CD14-positive monocyte (primary cell): ENCODE measurements at regions not wholly inside any gene's neighbourhood (a gene's known extent, or its start where the extent isn't known, plus 50 kb on each side); places are given as distances from the start of the nearest gene placed in this dataset.

Experiments
- DNase-seq, 3 donors: peaks; one replicate each; pipeline ENCODE4 v3.0.0-alpha.2; 2011 to 2022
- H2AFZ ChIP-seq: 2 replicates; pipeline ENCODE4 v1.6.0; 2012; ENCODE audit warnings: mild to moderate bottlenecking, low read depth, low read length, inconsistent platforms; ENCODE audit not compliant: insufficient read depth, poor library complexity, severe bottlenecking
- H3K27ac ChIP-seq, 2 donors: 1 replicate in 1 of 2; 2 replicates in 1 of 2; pipeline ENCODE4 v1.5.1; 2012 to 2013; ENCODE audit warnings: low read length in 2 of 2, control low read depth in 1 of 2, inconsistent platforms in 1 of 2, low read depth in 1 of 2, mild to moderate bottlenecking in 1 of 2
- H3K27me3 ChIP-seq, 2 donors: one replicate each; pipeline versions ENCODE4 v1.6.0 to v1.6.1; 2011 to 2013; ENCODE audit warnings: low read length in 2 of 2; ENCODE audit not compliant: control insufficient read depth in 2 of 2, insufficient read depth in 2 of 2
- H3K36me3 ChIP-seq, 2 donors: replicated peaks in 1 of 2; 1 replicate in 1 of 2; 2 replicates in 1 of 2; pipeline versions ENCODE4 v1.5.1 to v1.6.1; 2012 to 2013; ENCODE audit warnings: low read length in 2 of 2, control low read depth in 1 of 2, inconsistent platforms in 1 of 2, mild to moderate bottlenecking in 1 of 2; ENCODE audit not compliant: insufficient read depth in 2 of 2, control insufficient read depth in 1 of 2
- H3K4me1 ChIP-seq, 2 donors: 1 replicate in 1 of 2; 2 replicates in 1 of 2; pipeline versions ENCODE4 v1.5.1 to v1.6.1; 2012 to 2013; ENCODE audit warnings: low read length in 2 of 2, control low read depth in 1 of 2, inconsistent platforms in 1 of 2, mild to moderate bottlenecking in 1 of 2, moderate library complexity in 1 of 2; ENCODE audit not compliant: insufficient read depth in 2 of 2, control insufficient read depth in 1 of 2
- H3K4me2 ChIP-seq: replicated peaks from 2 replicates; pipeline ENCODE3; 2012; ENCODE audit warnings: low read length, moderate library complexity, mild to moderate bottlenecking; ENCODE audit not compliant: poor library complexity, severe bottlenecking; ENCODE audit errors: extremely low read depth
- H3K4me3 ChIP-seq, 3 experiments: fragments of 200-600 bp in 1 of 3; sonication (generic) in 1 of 3; replicated peaks in 1 of 3; 1 replicate in 2 of 3; 2 replicates in 1 of 3; pipeline ENCODE4 v1.5.1; 2011 to 2013; ENCODE audit warnings: low read length in 3 of 3, mild to moderate bottlenecking in 3 of 3, control low read depth in 2 of 3, low read depth in 2 of 3, inconsistent platforms in 1 of 3, moderate library complexity in 1 of 3
- H3K79me2 ChIP-seq: 2 replicates; pipeline ENCODE4 v1.6.0; 2012; ENCODE audit warnings: mild to moderate bottlenecking, control low read depth, inconsistent platforms, low read length, moderate library complexity; ENCODE audit not compliant: insufficient read depth
- H3K9ac ChIP-seq: 2 replicates; pipeline ENCODE4 v1.6.0; 2017; ENCODE audit warnings: low read length, mild to moderate bottlenecking; ENCODE audit not compliant: insufficient read depth, poor library complexity, severe bottlenecking
- H3K9me3 ChIP-seq, 2 donors: replicated peaks in 1 of 2; 1 replicate in 1 of 2; 2 replicates in 1 of 2; pipeline versions ENCODE4 v1.5.1 to v1.6.1; 2012 to 2013; ENCODE audit warnings: low read length in 2 of 2, control low read depth in 1 of 2; ENCODE audit not compliant: control insufficient read depth in 1 of 2, insufficient read depth in 1 of 2
- H4K20me1 ChIP-seq: 2 replicates; pipeline ENCODE4 v1.6.0; 2012; ENCODE audit warnings: mild to moderate bottlenecking, low read length, control low read depth, moderate library complexity; ENCODE audit not compliant: insufficient read depth
- H3K27ac Mint-ChIP-seq, 7 donors: one replicate each; pipeline ENCODE4 v1.8.0; 2020; ENCODE audit warnings: mild to moderate bottlenecking in 7 of 7, mixed read lengths in 7 of 7, moderate library complexity in 6 of 7, inconsistent platforms in 2 of 7
- H3K27me3 Mint-ChIP-seq, 3 donors: one replicate each; pipeline ENCODE4 v1.8.0; 2021 to 2022; ENCODE audit warnings: low read depth in 3 of 3, mild to moderate bottlenecking in 3 of 3, mixed read lengths in 3 of 3, moderate library complexity in 3 of 3, inconsistent platforms in 1 of 3
- H3K36me3 Mint-ChIP-seq, 2 donors: one replicate each; pipeline ENCODE4 v1.8.0; 2020; ENCODE audit warnings: mixed read lengths in 2 of 2, inconsistent platforms in 1 of 2, mild to moderate bottlenecking in 1 of 2
- H3K4me1 Mint-ChIP-seq: one replicate; pipeline ENCODE4 v1.8.0; 2020; ENCODE audit warnings: mild to moderate bottlenecking, mixed read lengths
- H3K4me3 Mint-ChIP-seq, 2 donors: one replicate each; pipeline ENCODE4 v1.8.0; 2020; ENCODE audit warnings: mild to moderate bottlenecking in 2 of 2, mixed read lengths in 2 of 2, moderate library complexity in 1 of 2
- H3K9me3 Mint-ChIP-seq, 7 donors: one replicate each; pipeline ENCODE4 v1.8.0; 2020 to 2022; ENCODE audit warnings: mixed read lengths in 7 of 7, mild to moderate bottlenecking in 6 of 7, moderate library complexity in 6 of 7, inconsistent platforms in 2 of 7
- CTCF ChIP-seq: fragments of 200-600 bp; IDR thresholded peaks from one replicate; pipeline ENCODE4 v1.8.0; 2022; ENCODE audit warnings: antibody characterized with exemption, mild to moderate bottlenecking
- WGBS: methylation state at CpG from one replicate; pipeline ENCODE4 v1.1.5; 2013; ENCODE audit warnings: missing lambda C conversion rate; ENCODE audit not compliant: insufficient coverage; 5-methylcytosine and 5-hydroxymethylcytosine counted together
- intact Hi-C, 2 donors: fragments of 100-400 bp; cut with micrococcal nuclease; formaldehyde crosslinking; loops; one replicate each; pipeline versions ENCODE4 v1.15.0 to v1.15.1; 2023

DNA sequence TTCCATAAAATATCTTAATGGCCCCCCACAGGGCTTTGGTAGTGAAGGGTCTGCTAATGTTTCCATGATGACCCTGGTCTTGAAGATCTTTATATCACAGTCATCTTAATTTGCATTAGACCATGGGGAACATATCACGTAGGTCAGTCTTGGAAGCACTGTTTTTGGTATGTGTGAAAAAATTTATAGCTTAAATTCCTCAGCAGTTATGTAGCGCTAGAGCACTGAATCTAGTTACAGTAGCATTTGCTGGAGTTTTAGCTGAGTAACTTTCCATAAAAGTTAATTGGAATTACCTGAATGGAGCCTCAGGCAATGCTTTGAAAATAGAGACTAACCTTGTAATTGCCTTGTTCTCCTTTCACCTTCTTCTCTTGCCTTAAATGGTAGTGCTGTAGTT lies 648.8 kb downstream of the IQCM start:
- no peak overlapping the region for H2AFZ ChIP-seq
- no peak for TF ChIP-seq CTCF
- H3K4me2 ChIP-seq, result no peak overlapping the region
- Mint-ChIP-seq H3K9me3 (peaks cover 0 to 6% (median 0%) of the 10 kb centered on the region in 7 donors), H3K4me1 (no peaks in the 10 kb centered on the region), H3K27me3 (peaks cover 0 to 1% (median 0%) of the 10 kb centered on the region in 3 donors), H3K36me3 (no peaks in the 10 kb centered on the region), H3K4me3 (no peak overlapping the region), H3K27ac (no peak overlapping the region)
- no peaks in the 10 kb centered on the region for H3K36me3 ChIP-seq
- DNase-seq, result no peak
- H3K27ac ChIP-seq, result no peak overlapping the region
- whole genome bisulfite sequencing, result 80% methylated on average over 1 of the region's 2 CpGs
- no peak overlapping the region for H3K9ac ChIP-seq
- H4K20me1 ChIP-seq, result no peaks in the 10 kb centered on the region
- intact Hi-C loops, result no loop called here
- no peaks in the 10 kb centered on the region for H3K4me1 ChIP-seq
- H3K9me3 ChIP-seq, result no peaks in the 10 kb centered on the region
- no peaks in the 10 kb centered on the region for H3K27me3 ChIP-seq
- no peak overlapping the region for H3K4me3 ChIP-seq
- no peaks in the 10 kb centered on the region for H3K79me2 ChIP-seq

GRCh38 chr4:149166365-149166764 lies 649.3 kb downstream of the IQCM start:
- H3K4me2 ChIP-seq, result no peak overlapping the region
- H2AFZ ChIP-seq, result no peak overlapping the region
- Mint-ChIP-seq H3K9me3 (peaks cover 0 to 6% (median 0%) of the 10 kb centered on the region in 7 donors), H3K4me3 (no peak overlapping the region), H3K27ac (no peak overlapping the region), H3K4me1 (no peaks in the 10 kb centered on the region), H3K27me3 (peaks cover 0 to 1% (median 0%) of the 10 kb centered on the region in 3 donors), H3K36me3 (no peaks in the 10 kb centered on the region)
- intact Hi-C loops, result no loop called here
- no peaks in the 10 kb centered on the region for H3K36me3 ChIP-seq
- H3K4me3 ChIP-seq, result no peak overlapping the region
- H3K9me3 ChIP-seq, result no peaks in the 10 kb centered on the region
- no peak overlapping the region for H3K27ac ChIP-seq
- H3K9ac ChIP-seq, result no peak overlapping the region
- DNase-seq, result no peak
- no CpG with 5 or more reads among the region's 1 CpG for WGBS
- H3K79me2 ChIP-seq, result no peaks in the 10 kb centered on the region
- no peaks in the 10 kb centered on the region for H3K4me1 ChIP-seq
- H4K20me1 ChIP-seq, result no peaks in the 10 kb centered on the region
- no peak for TF ChIP-seq CTCF
- H3K27me3 ChIP-seq, result no peaks in the 10 kb centered on the region
